ENCODE measurements at regions not wholly inside any gene's neighbourhood (a gene's known extent, or its start where the extent isn't known, plus 50 kb on each side); places are given as distances from the start of the nearest gene placed in this dataset.

GRCh38 chr6:14722704-14723103, 523.2 kb upstream of the JARID2 start:
- Histone ChIP-seq H3K27me3 (replicated peaks in 1 of 2; ENCODE audit: control insufficient read depth in 2 of 2, insufficient read depth in 2 of 2, low read length in 1 of 2) (no peaks in the 10 kb centered on the region), H4K20me1 (ENCODE audit: control insufficient read depth, insufficient read depth) (no peaks in the 10 kb centered on the region), H3K27ac (ENCODE audit: control insufficient read depth, insufficient read depth) (no peak overlapping the region), H3K4me3 (no peak overlapping the region), H3K36me3 (ENCODE audit: control insufficient read depth in 2 of 2, insufficient read depth in 2 of 2, low read length in 1 of 2) (no peaks in the 10 kb centered on the region), H2AFZ (ENCODE audit: control insufficient read depth, low read depth, low read length) (peak overlapping the region; percentile 1; the same call in 1 of the 2 replicates), H3K79me2 (ENCODE audit: control insufficient read depth, insufficient read depth, low read length) (no peaks in the 10 kb centered on the region), H3K9ac (ENCODE audit: control insufficient read depth, insufficient read depth, low read length) (no peak overlapping the region), H3K4me1 (ENCODE audit: control insufficient read depth, insufficient read depth, low read length) (0 out of 2 replicates have a peak, but pooled peaks cover 2% of the 10 kb centered on the region), H3K4me2 (ENCODE audit: control insufficient read depth, insufficient read depth) (no peak overlapping the region), H3K9me3 (replicated peaks; ENCODE audit: control insufficient read depth, insufficient read depth, low read length) (no peaks in the 10 kb centered on the region; the same call in none of the 3 replicates)
- DNase-seq (ENCODE audit: low read depth, low spot score) (no peak), ATAC-seq (no peak), FAIRE-seq (no peak)
- WGBS (ENCODE audit: insufficient coverage, insufficient replicate concordance, low lambda C conversion rate, missing lambda C conversion rate): 2% methylated on average over 9 of the region's 9 CpGs
- intact Hi-C loops (cut with micrococcal nuclease; ENCODE audit: unreplicated experiment): no loop called here
- POLR2A ChIA-PET: no interaction called here
- SMC1A ChIA-PET (ENCODE audit: uncharacterized antibody, unreplicated experiment): interaction anchor here (1.0 to 2.8 kb wide), 2 partner anchors 8 to 97 kb away, joined by 4 to 7 read pairs; no protein-coding TSS in a partner anchor
- CTCF ChIA-PET: interaction anchor here (1.6 kb wide), 1 partner anchor 11 kb away, joined by 4 read pairs; no protein-coding TSS in a partner anchor
- in situ Hi-C loops (cut with MboI): no loop called here
- TF ChIP-seq EED (IDR thresholded peaks at IDR 0.05; ENCODE audit: low read depth): no peak
- 0 out of 2 replicates have a peak, but pooled peaks have one; percentile 15 for TF ChIP-seq RUNX3 (IDR thresholded peaks at IDR 0.05; ENCODE audit: low read length)
- no TSS peak for BruUV-seq (replicated peaks)
- RAD21 ChIA-PET (ENCODE audit: unreplicated experiment): no interaction called here

GRCh38 chr6:14723535-14724086, 522.3 kb upstream of the JARID2 start:
- H3K9ac ChIP-seq (ENCODE audit: control insufficient read depth, insufficient read depth, low read length): no peak overlapping the region
- no peak overlapping the region for H3K4me2 ChIP-seq (ENCODE audit: control insufficient read depth, insufficient read depth)
- ChIA-PET RAD21 (ENCODE audit: unreplicated experiment) (interaction anchor here (0.6 kb wide), 1 partner anchor 194 kb away, joined by 4 read pairs; no protein-coding TSS in a partner anchor), POLR2A (interaction anchor here (0.7 kb wide), 1 partner anchor 414 kb away, joined by 5 read pairs; no protein-coding TSS in a partner anchor), CTCF (interaction anchor here (0.6 to 1.6 kb wide), 3 partner anchors 12 to 622 kb away, joined by 3 to 4 read pairs (median 3); no protein-coding TSS in a partner anchor), SMC1A (ENCODE audit: uncharacterized antibody, unreplicated experiment) (interaction anchor here (0.6 to 2.8 kb wide), 5 partner anchors 9 to 96 kb away, joined by 3 to 7 read pairs (median 3); no protein-coding TSS in a partner anchor)
- no peaks in the 10 kb centered on the region for H3K27me3 ChIP-seq (replicated peaks in 1 of 2; ENCODE audit: control insufficient read depth in 2 of 2, insufficient read depth in 2 of 2, low read length in 1 of 2)
- no peak overlapping the region for H3K4me3 ChIP-seq
- ATAC-seq (no peak), FAIRE-seq (no peak), DNase-seq (ENCODE audit: low read depth, low spot score) (no peak)
- H3K4me1 ChIP-seq (ENCODE audit: control insufficient read depth, insufficient read depth, low read length): peaks cover 4% of the 10 kb centered on the region
- H3K9me3 ChIP-seq (replicated peaks; ENCODE audit: control insufficient read depth, insufficient read depth, low read length): no peaks in the 10 kb centered on the region; the same call in none of the 3 replicates
- no TSS peak for BruUV-seq (replicated peaks)
- H3K27ac ChIP-seq (ENCODE audit: control insufficient read depth, insufficient read depth): no peak overlapping the region
- H3K36me3 ChIP-seq (ENCODE audit: control insufficient read depth in 2 of 2, insufficient read depth in 2 of 2, low read length in 1 of 2): no peaks in the 10 kb centered on the region
- WGBS (ENCODE audit: insufficient coverage, insufficient replicate concordance, low lambda C conversion rate, missing lambda C conversion rate): 92% methylated on average over 2 of the region's 2 CpGs
- H4K20me1 ChIP-seq (ENCODE audit: control insufficient read depth, insufficient read depth): no peaks in the 10 kb centered on the region
- H3K79me2 ChIP-seq (ENCODE audit: control insufficient read depth, insufficient read depth, low read length): no peaks in the 10 kb centered on the region
- intact Hi-C loops (cut with micrococcal nuclease; ENCODE audit: unreplicated experiment) (no loop called here), in situ Hi-C loops (cut with MboI) (no loop called here)
- H2AFZ ChIP-seq (ENCODE audit: control insufficient read depth, low read depth, low read length): no peak overlapping the region
- TF ChIP-seq IKZF1 (conservative IDR thresholded peaks at IDR 0.05) (no peak), GATAD2B (conservative IDR thresholded peaks at IDR 0.05; ENCODE audit: low read depth) (no peak), ZBTB11 (CRISPR knock-in tag; IDR thresholded peaks at IDR 0.05) (no peak), SMARCA5 (IDR thresholded peaks at IDR 0.05) (no peak), PAX8 (IDR thresholded peaks at IDR 0.05) (no peak), NFYA (IDR thresholded peaks at IDR 0.05; ENCODE audit: borderline replicate concordance, low read depth, low read length) (no peak), RELB (IDR thresholded peaks at IDR 0.05; ENCODE audit: low read depth) (no peak)

Data from GM12878 (cell line).